ENCODE measurements at regions not wholly inside any gene's neighbourhood (a gene's known extent, or its start where the extent isn't known, plus 50 kb on each side); places are given as distances from the start of the nearest gene placed in this dataset.

- intact Hi-C loops (cut with DNase I, micrococcal nuclease) = no loop called here
- no peak for DNase-seq
- ATAC-seq = no peak
These were observed 139.5 kb upstream of the RBMS3 start for GRCh38 chr3:29141197-29141917.

GRCh38 chr3:29141918-29142275 lies 139.0 kb upstream of the RBMS3 start:
- intact Hi-C loops (cut with DNase I, micrococcal nuclease) = no loop called here
- ATAC-seq (no peak), DNase-seq (no peak)

DNA sequence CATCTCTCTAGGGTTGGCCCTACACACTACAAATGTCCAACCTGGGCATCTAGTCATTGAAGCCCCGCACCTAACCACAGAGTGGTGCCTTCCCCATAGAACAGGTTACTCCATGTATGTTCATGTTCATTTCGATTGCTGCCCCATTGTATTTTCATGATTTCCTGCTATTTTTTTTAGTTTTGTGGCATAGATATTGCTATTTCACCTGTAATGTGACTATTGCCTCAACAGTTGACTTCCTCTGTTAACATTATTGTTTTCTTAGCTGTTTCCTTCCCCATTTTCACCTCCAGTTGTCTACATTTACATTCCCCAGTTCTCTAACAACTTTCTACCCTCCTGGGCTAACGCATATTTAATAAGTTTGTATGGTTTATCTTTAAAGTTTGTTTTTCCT lies 137.7 kb upstream of the RBMS3 start:
- intact Hi-C loops (cut with DNase I, micrococcal nuclease) = no loop called here
- no peak for DNase-seq
- no peak for ATAC-seq

DNA sequence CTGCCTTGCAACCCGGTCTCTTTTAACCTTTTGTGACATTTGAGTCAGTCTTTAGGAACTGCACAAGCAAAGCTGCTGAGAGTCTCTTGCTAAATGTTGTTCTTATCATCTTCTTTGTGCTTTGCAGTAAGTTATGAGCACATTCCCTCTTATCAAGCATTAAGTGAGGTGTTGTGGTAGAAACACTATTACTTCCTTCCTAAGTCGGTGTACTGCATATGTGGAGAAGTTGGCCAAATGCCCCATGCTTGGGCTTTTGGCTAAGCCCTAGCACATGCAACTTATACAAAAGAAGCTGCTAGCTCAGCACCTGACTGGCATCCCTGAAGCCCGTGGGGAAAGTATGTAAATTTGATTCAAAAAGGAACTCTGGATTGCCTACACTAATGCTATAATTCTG lies 136.5 kb upstream of the RBMS3 start:
- DNase-seq (no peak), ATAC-seq (no peak)
- intact Hi-C loops (cut with DNase I, micrococcal nuclease) = no loop called here

DNA sequence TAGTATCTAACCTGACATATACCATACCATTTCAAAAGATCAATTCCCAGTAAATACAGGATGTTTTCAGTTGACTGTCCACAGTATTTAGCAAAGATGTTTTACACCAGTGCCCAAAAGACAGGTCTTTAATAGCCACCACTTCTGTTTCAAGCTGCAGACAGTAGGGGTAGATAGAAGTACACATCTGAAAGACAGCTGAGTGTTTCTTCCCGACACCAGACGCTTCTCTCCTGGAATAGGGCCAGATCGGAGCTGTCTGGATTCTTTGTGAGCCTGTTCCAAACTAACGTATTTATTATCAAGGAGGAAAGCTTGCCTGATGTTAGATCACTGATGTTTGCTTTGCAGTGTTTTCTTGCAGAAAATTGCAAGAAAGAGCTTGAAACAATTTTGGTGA lies 136.1 kb upstream of the RBMS3 start:
- intact Hi-C loops (cut with DNase I, micrococcal nuclease) = no loop called here
- ATAC-seq (no peak), DNase-seq (no peak)

DNA sequence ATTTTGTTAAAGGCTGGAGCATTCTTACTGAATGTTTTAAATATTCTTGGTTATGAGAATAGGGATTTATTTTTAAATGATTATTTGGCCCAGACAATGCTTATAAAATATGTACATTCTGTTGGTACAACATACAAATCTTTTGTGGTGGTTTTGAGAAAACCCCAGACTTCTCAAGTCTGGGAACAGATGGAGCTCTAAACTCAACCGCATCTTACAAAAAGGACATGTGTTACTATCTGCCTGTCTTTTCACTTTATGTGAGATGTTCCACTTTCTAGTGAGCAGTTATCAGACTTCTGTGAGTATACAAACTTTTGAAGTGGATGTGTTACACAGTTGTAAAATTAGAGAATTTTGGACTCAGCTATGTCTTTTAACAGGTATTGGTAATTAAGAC lies 135.5 kb upstream of the RBMS3 start:
- ATAC-seq (no peak), DNase-seq (no peak)
- intact Hi-C loops (cut with DNase I, micrococcal nuclease) = no loop called here

- intact Hi-C loops (cut with DNase I, micrococcal nuclease) = no loop called here
- no peak for ATAC-seq
These were observed 128.5 kb upstream of the RBMS3 start for GRCh38 chr3:29152379-29152778.

DNA sequence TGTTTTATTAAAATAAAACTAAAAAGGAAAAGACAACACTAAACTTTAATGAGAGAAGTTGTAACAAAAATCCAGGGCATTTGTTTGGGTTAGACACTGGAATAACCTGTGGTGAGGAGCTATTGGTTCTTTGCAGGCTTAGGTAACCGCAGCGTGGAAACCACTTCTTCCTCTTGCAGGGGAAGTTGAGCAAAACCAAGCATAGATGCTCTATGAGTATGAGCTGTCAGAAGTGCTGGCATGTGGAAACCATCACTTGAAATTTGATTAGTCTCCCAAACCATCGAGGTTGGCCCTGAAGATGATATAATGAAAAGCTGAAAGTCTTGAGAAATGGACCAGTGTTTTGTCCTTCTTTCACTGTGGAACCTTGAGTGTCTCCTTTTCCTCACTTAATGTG lies 127.1 kb upstream of the RBMS3 start:
- intact Hi-C loops (cut with DNase I, micrococcal nuclease) = no loop called here
- DNase-seq (no peak), ATAC-seq (no peak)

More at GRCh38 chr3:29152379-29152778, 128.5 kb upstream of the RBMS3 start:
- no peak for DNase-seq

DNA sequence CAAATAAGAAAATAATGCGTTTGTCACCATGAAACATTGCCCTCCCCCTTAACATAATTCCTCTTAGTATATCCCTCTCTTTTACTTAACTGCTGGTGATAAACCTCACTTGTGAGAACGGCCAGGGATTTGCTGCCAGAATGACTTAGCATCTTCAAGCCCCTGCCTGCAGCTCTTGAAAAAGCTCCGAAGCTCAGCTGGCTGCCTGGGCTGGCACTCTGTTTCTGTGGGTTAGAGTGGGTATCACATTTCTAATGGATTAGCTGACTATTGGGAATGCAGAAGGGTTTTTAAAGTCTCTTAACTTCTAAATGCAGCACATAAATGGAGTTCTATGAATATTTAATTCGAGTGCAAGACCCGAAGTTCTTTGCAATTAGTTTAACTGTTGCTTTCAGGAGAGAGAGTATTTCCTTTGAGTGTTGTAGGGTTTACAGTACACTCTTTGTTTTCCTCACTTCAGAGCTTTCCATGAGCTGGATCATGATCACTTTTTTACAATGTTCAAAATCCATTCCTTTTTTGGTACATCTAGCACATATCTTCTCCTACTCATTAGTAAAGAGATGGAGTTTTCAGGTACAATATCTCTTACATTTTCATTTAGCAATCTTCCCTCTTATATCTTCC lies 124.7 kb upstream of the RBMS3 start:
- intact Hi-C loops (cut with DNase I, micrococcal nuclease) = no loop called here
- no peak for ATAC-seq

GRCh38 chr3:29164825-29165224 lies 116.0 kb upstream of the RBMS3 start:
- ATAC-seq = no peak
- no peak for DNase-seq
- intact Hi-C loops (cut with DNase I, micrococcal nuclease) = no loop called here

More for the DNA sequence above, 124.7 kb upstream of the RBMS3 start:
- no peak for DNase-seq

- DNase-seq = no peak
- no peak for ATAC-seq
These were observed 113.7 kb upstream of the RBMS3 start for GRCh38 chr3:29167180-29167579.

GRCh38 chr3:29168081-29168480 lies 112.8 kb upstream of the RBMS3 start:
- intact Hi-C loops (cut with DNase I, micrococcal nuclease) = no loop called here
- ATAC-seq = no peak
- no peak for DNase-seq

More at GRCh38 chr3:29167180-29167579, 113.7 kb upstream of the RBMS3 start:
- intact Hi-C loops (cut with DNase I, micrococcal nuclease) = no loop called here

DNA sequence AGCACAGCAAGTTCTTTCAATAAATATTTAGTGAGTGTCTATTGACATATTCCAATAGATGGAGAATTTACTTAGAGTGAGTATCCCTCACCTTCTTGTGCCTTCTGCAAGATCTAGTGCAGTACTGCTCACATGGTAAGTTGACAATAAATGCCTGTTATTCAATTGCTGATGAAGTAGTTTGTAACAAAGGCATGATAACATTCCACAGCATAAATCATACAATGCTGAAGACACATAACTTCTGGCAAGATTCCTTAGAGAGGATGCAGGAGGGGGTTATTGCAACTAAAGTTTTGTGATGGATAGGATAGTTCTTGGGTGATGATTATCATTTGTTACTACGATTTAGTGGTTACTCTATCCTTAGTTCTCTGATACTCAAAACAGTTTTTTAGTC lies 112.2 kb upstream of the RBMS3 start:
- DNase-seq (no peak), ATAC-seq (no peak)
- intact Hi-C loops (cut with DNase I, micrococcal nuclease) = no loop called here

GRCh38 chr3:29169451-29169850 lies 111.4 kb upstream of the RBMS3 start:
- ATAC-seq = no peak
- intact Hi-C loops (cut with DNase I, micrococcal nuclease) = no loop called here
- no peak for DNase-seq

DNA sequence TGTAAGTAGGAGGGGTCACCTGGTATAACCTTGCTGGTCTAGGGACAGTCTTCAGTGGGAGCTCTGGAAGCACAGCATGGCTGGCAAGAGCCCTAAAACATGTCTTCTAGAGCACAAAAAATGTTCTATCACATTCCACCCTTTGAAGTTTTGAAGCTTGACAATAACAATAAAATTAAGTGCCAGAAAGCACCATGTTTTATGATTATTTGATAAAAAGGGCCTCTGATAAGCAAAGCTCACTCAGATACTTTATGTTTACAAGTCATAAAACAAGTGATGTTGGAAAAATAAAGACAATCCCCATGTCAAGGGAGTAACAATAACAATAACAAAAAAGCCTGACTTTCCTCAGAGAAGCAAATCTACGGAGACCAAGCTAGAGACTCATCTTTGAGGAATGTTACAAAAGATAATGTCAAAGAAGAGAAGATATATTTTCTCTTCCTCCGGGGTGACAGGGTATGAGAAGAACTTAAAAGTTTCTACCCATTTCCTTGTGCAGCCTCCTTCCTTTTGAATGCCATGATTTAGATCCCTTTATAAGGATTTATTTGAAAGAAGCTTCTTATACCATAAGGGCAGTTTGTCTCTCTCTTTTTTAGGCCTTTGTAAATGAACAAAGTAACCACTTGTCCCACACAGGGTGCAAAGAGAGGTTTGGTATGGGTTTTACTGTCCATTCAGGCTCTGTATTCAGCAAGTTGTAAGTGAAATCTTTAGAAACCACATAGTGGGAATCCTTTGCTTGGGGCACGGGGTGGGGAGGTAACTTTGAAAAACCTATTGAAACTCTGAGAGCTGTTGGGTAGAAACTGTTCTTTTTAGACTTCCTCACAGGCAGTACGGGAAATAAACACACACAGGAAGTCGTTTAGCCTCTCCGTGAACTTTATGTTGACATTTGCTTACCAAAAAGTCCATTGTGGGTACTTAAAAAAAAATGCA lies 109.6 kb upstream of the RBMS3 start:
- ATAC-seq (no peak), DNase-seq (no peak)
- intact Hi-C loops (cut with DNase I, micrococcal nuclease) = no loop called here

DNA sequence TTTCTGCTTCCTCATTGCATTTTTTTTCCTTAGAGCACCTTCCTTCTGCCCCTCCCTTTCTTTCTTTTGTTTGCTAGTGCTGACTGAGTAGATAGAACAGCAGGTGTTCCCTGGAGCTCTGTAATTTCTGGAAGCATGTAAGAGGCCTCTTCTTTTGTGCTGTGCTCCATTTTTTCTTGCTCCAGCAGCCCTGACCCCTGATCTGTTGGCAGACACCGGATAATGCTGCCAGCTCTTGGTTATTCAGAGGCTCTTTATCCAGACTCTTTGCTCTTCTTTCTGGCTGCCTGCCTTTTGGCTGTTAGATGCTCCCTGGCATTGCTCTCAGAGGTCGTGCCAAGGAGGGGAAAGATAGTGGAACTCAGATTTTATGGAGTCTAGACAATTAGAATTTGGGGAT lies 104.4 kb upstream of the RBMS3 start:
- ATAC-seq (peak; percentile 76), DNase-seq (no peak)
- intact Hi-C loops (cut with DNase I, micrococcal nuclease) = no loop called here

- no peak for DNase-seq
- no peak for ATAC-seq
- intact Hi-C loops (cut with DNase I, micrococcal nuclease) = no loop called here
These were observed 101.8 kb upstream of the RBMS3 start for GRCh38 chr3:29178809-29179793.

DNA sequence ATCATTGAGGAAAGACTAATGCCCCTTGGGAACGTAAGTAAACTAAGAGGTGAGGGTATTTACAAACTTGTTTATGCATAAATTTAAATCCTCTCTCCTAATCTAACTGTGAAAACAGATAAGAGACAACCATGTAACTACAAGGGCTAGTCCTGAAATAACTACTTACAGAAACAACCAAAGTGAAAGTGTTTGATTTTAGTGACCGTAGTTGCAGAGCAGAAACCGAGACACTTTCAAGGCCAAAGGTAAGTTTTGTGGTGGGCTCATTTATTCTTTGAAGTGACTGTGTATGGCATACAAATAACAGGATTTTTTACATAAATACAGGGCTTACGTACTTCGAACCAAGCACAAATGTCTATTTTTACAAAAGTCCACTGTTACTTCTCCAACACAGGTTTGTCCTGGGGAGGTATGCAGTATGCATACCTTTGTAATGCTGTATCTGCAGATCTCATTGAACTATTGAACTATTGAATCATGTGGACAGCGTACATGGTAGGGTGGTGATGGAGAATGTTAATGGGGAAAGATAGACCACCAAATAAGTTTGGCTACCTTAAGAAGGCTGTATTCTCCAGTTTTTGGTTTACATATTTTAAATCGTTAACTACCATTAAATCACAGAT lies 99.6 kb upstream of the RBMS3 start:
- DNase-seq (no peak), ATAC-seq (no peak)
- intact Hi-C loops (cut with DNase I, micrococcal nuclease) = no loop called here
